ENCODE measurements at regions not wholly inside any gene's neighbourhood (a gene's known extent, or its start where the extent isn't known, plus 50 kb on each side); places are given as distances from the start of the nearest gene placed in this dataset.

GRCh38 chr21:28872218-28872617 is 120.5 kb downstream of the LTN1 start:
- Histone ChIP-seq H3K36me3 (ENCODE audit: control insufficient read depth in 2 of 2, extremely low read depth in 1 of 2, insufficient read depth in 2 of 2, low read length in 2 of 2) (peaks cover 0 to 8% of the 10 kb centered on the region in 2 experiments), H3K4me2 (ENCODE audit: control insufficient read depth, extremely low read depth, insufficient read depth, low read depth, low read length) (peak overlapping the region; percentile 22), H4K20me1 (ENCODE audit: control insufficient read depth, extremely low read depth, insufficient read depth, low read length) (no peaks in the 10 kb centered on the region), H3K9ac (ENCODE audit: control insufficient read depth, extremely low read depth, insufficient read depth, low read length) (no peak overlapping the region), H2AFZ (ENCODE audit: control insufficient read depth, low read length) (peak overlapping the region; percentile 6), H3K27ac (ENCODE audit: control insufficient read depth, insufficient read depth, low read length) (peak overlapping the region; percentile 27), H3K9me3 (ENCODE audit: control insufficient read depth, low read depth, low read length) (no peaks in the 10 kb centered on the region), H3K4me1 (ENCODE audit: control insufficient read depth, extremely low read depth, insufficient read depth, low read length) (peaks cover 16% of the 10 kb centered on the region), H3K79me2 (ENCODE audit: control insufficient read depth, insufficient read depth, low read length) (no peaks in the 10 kb centered on the region), H3K9me1 (ENCODE audit: control insufficient read depth, extremely low read depth, insufficient read depth, low read length) (no peaks in the 10 kb centered on the region), H3K4me3 (ENCODE audit: control insufficient read depth in 2 of 3, extremely low read depth in 1 of 3, insufficient read depth in 2 of 3, low read depth in 1 of 3, low read length in 3 of 3) (no peak overlapping the region), H3K27me3 (ENCODE audit: control insufficient read depth, extremely low read depth, insufficient read depth, low read length) (no peaks in the 10 kb centered on the region)
- FAIRE-seq (peak; percentile 74), DNase-seq (ENCODE audit: low read depth, low spot score) (no peak)
- TF ChIP-seq EZH2 (IDR thresholded peaks at IDR 0.05; ENCODE audit: low read length) (no peak), CTCF (optimal IDR thresholded peaks at IDR 0.05 in 1 of 3, IDR thresholded peaks at IDR 0.05 in 1 of 3, conservative IDR thresholded peaks at IDR 0.05 in 1 of 3; ENCODE audit: extremely low read depth in 1 of 3, insufficient read depth in 2 of 3, low read length in 3 of 3) (no peak)
- dilution Hi-C loops (cut with MboI; ENCODE audit: extremely low pct_ligation_motif_present, low sequenced_read_pairs): no loop called here

- Histone ChIP-seq H3K4me1 (ENCODE audit: control insufficient read depth, extremely low read depth, insufficient read depth, low read length) (peaks cover 16% of the 10 kb centered on the region), H4K20me1 (ENCODE audit: control insufficient read depth, extremely low read depth, insufficient read depth, low read length) (no peaks in the 10 kb centered on the region), H3K4me2 (ENCODE audit: control insufficient read depth, extremely low read depth, insufficient read depth, low read depth, low read length) (peak overlapping the region; percentile 22), H3K9ac (ENCODE audit: control insufficient read depth, extremely low read depth, insufficient read depth, low read length) (no peak overlapping the region), H3K9me1 (ENCODE audit: control insufficient read depth, extremely low read depth, insufficient read depth, low read length) (no peaks in the 10 kb centered on the region), H2AFZ (ENCODE audit: control insufficient read depth, low read length) (no peak overlapping the region), H3K9me3 (ENCODE audit: control insufficient read depth, low read depth, low read length) (no peaks in the 10 kb centered on the region), H3K4me3 (ENCODE audit: control insufficient read depth in 2 of 3, extremely low read depth in 1 of 3, insufficient read depth in 2 of 3, low read depth in 1 of 3, low read length in 3 of 3) (no peak overlapping the region), H3K27me3 (ENCODE audit: control insufficient read depth, extremely low read depth, insufficient read depth, low read length) (no peaks in the 10 kb centered on the region), H3K27ac (ENCODE audit: control insufficient read depth, insufficient read depth, low read length) (peak overlapping the region; percentile 27), H3K79me2 (ENCODE audit: control insufficient read depth, insufficient read depth, low read length) (no peaks in the 10 kb centered on the region), H3K36me3 (ENCODE audit: control insufficient read depth in 2 of 2, extremely low read depth in 1 of 2, insufficient read depth in 2 of 2, low read length in 2 of 2) (peaks cover 0 to 8% of the 10 kb centered on the region in 2 experiments)
- TF ChIP-seq EZH2 (IDR thresholded peaks at IDR 0.05; ENCODE audit: low read length) (no peak), CTCF (optimal IDR thresholded peaks at IDR 0.05 in 1 of 3, IDR thresholded peaks at IDR 0.05 in 1 of 3, conservative IDR thresholded peaks at IDR 0.05 in 1 of 3; ENCODE audit: extremely low read depth in 1 of 3, insufficient read depth in 2 of 3, low read length in 3 of 3) (no peak)
- no peak for DNase-seq (ENCODE audit: low read depth, low spot score)
- FAIRE-seq: peak; percentile 72
- dilution Hi-C loops (cut with MboI; ENCODE audit: extremely low pct_ligation_motif_present, low sequenced_read_pairs): no loop called here
These were observed 121.2 kb downstream of the LTN1 start for GRCh38 chr21:28871388-28872010.
